H1 (cell line): ENCODE measurements at regions not wholly inside any gene's neighbourhood (a gene's known extent, or its start where the extent isn't known, plus 50 kb on each side); places are given as distances from the start of the nearest gene placed in this dataset.

Source experiments
- CTCF ChIA-PET: fragments of 300-600 bp; sonication (Branson Sonifier 250); formaldehyde crosslinking; loops from one replicate; lab custom pipeline; 2021; ENCODE audit not compliant: partially characterized antibody; lab: Charles Lee
- POLR2A ChIA-PET: fragments of 300-600 bp; sonication (Branson Sonifier 250); formaldehyde crosslinking; loops from one replicate; lab custom pipeline; 2021; ENCODE audit warnings: inconsistent platforms; ENCODE audit not compliant: partially characterized antibody; lab: Charles Lee
- DNase-seq, 2 experiments: peaks; one replicate each; pipeline versions ENCODE4 v3.0.0 to v3.0.0-alpha.2; 2010 to 2022; ENCODE audit warnings: low spot score in 2 of 2, low read depth in 1 of 2, mixed read lengths in 1 of 2
- FAIRE-seq: peaks from 2 replicates; lab custom pipeline; 2011; peaks lifted over from hg19 to GRCh38; lab: Jason Lieb, UNC
- H2AFZ ChIP-seq: 2 replicates; pipeline ENCODE4 v1.8.1; 2012; ENCODE audit warnings: low read length, inconsistent platforms
- H2AK5ac ChIP-seq: 2 replicates; pipeline ENCODE4 v1.6.1; 2013; ENCODE audit warnings: low read depth, low read length
- H2BK120ac ChIP-seq: replicated peaks from 2 replicates; pipeline ENCODE3; 2013; ENCODE audit warnings: low read depth, low read length, inconsistent platforms
- H2BK12ac ChIP-seq: 2 replicates; pipeline ENCODE4 v1.6.1; 2013; ENCODE audit warnings: low read depth, low read length
- H2BK15ac ChIP-seq: 2 replicates; pipeline ENCODE4 v1.6.1; 2013; ENCODE audit warnings: low read length
- H2BK20ac ChIP-seq: 2 replicates; pipeline ENCODE4 v1.6.1; 2013; ENCODE audit warnings: low read length
- H2BK5ac ChIP-seq: 2 replicates; pipeline ENCODE4 v1.6.1; 2013; ENCODE audit warnings: low read depth, low read length
- H3K14ac ChIP-seq: 2 replicates; pipeline ENCODE4 v1.6.1; 2013; ENCODE audit warnings: inconsistent platforms; ENCODE audit not compliant: insufficient read length
- H3K18ac ChIP-seq: 2 replicates; pipeline ENCODE4 v1.6.1; 2013; ENCODE audit warnings: low read length; ENCODE audit errors: extremely low read depth
- H3K23ac ChIP-seq: 2 replicates; pipeline ENCODE4 v1.6.1; 2013; ENCODE audit warnings: inconsistent platforms; ENCODE audit not compliant: insufficient read length
- H3K23me2 ChIP-seq: 2 replicates; pipeline ENCODE4 v1.6.1; 2013; ENCODE audit warnings: low read depth, low read length
- H3K27ac ChIP-seq: 2 replicates; pipeline ENCODE4 v1.6.1; 2011; ENCODE audit warnings: low read depth, low read length, inconsistent platforms
- H3K27me3 ChIP-seq, 4 experiments: replicated peaks in 1 of 4; 1 replicate in 1 of 4; 2 replicates in 3 of 4; pipeline versions ENCODE4 v1.6.1 to v1.8.1; 2011 to 2013; ENCODE audit warnings: low read length in 3 of 4, mild to moderate bottlenecking in 3 of 4, inconsistent platforms in 2 of 4, mixed read lengths in 2 of 4, moderate library complexity in 1 of 4; ENCODE audit not compliant: control insufficient read depth in 3 of 4, insufficient read depth in 3 of 4; ENCODE audit errors: extremely low read depth in 1 of 4
- H3K36me3 ChIP-seq, 4 experiments: 2 replicates each; pipeline versions ENCODE4 v1.6.1 to v1.8.1; 2011 to 2013; ENCODE audit warnings: mild to moderate bottlenecking in 4 of 4, low read length in 3 of 4, moderate library complexity in 2 of 4, control low read depth in 1 of 4, inconsistent platforms in 1 of 4; ENCODE audit not compliant: insufficient read depth in 4 of 4, control insufficient read depth in 2 of 4
- H3K4ac ChIP-seq: replicated peaks from 2 replicates; pipeline ENCODE3; 2013; ENCODE audit warnings: low read length, low read depth, mixed read lengths, inconsistent platforms; ENCODE audit not compliant: insufficient read length
- H3K4me1 ChIP-seq, 4 experiments: replicated peaks in 1 of 4; 1 replicate in 1 of 4; 2 replicates in 3 of 4; pipeline versions ENCODE4 v1.6.1 to v1.8.1; 2011 to 2013; ENCODE audit warnings: low read length in 3 of 4, inconsistent platforms in 2 of 4, mixed read lengths in 1 of 4; ENCODE audit not compliant: insufficient read depth in 4 of 4, control insufficient read depth in 3 of 4
- H3K4me2 ChIP-seq, 2 experiments: 2 replicates each; pipeline versions ENCODE4 v1.6.1 to v1.8.1; 2011 to 2013; ENCODE audit warnings: low read depth in 2 of 2, low read length in 2 of 2, control low read depth in 1 of 2, inconsistent platforms in 1 of 2, mild to moderate bottlenecking in 1 of 2; ENCODE audit not compliant: insufficient read depth in 1 of 2
- H3K4me3 ChIP-seq, 4 experiments: fragments of 200-600, 300-600 bp in 1 of 4; sonication (generic), shearing (Covaris generic), sonication (Bioruptor Twin) in 1 of 4; 2 replicates each; pipeline versions ENCODE4 v1.5.1 to v1.8.1; 2011 to 2016; ENCODE audit warnings: low read length in 4 of 4, low read depth in 3 of 4, control low read depth in 2 of 4, inconsistent platforms in 2 of 4, mild to moderate bottlenecking in 2 of 4, mixed read lengths in 1 of 4, moderate library complexity in 1 of 4; ENCODE audit not compliant: insufficient read depth in 2 of 4; ENCODE audit errors: extremely low read depth in 1 of 4
- H3K56ac ChIP-seq: replicated peaks from 2 replicates; pipeline ENCODE3; 2013; ENCODE audit warnings: low read depth, mild to moderate bottlenecking, mixed read lengths, low read length, inconsistent platforms; ENCODE audit not compliant: insufficient read length
- H3K79me1 ChIP-seq: 2 replicates; pipeline ENCODE4 v1.6.1; 2013; ENCODE audit warnings: low read depth, low read length, control low read depth
- H3K79me2 ChIP-seq, 2 experiments: 2 replicates each; pipeline versions ENCODE4 v1.6.1 to v1.8.1; 2012 to 2013; ENCODE audit warnings: low read length in 2 of 2, mild to moderate bottlenecking in 2 of 2, inconsistent platforms in 1 of 2; ENCODE audit not compliant: insufficient read depth in 2 of 2, control insufficient read depth in 1 of 2
- H3K9ac ChIP-seq, 4 experiments: replicated peaks in 1 of 4; 1 replicate in 1 of 4; 2 replicates in 3 of 4; pipeline versions ENCODE4 v1.6.1 to v1.8.1; 2011 to 2013; ENCODE audit warnings: low read depth in 3 of 4, low read length in 3 of 4, control low read depth in 2 of 4, mild to moderate bottlenecking in 2 of 4, moderate library complexity in 2 of 4, inconsistent platforms in 1 of 4; ENCODE audit errors: extremely low read depth in 1 of 4
- H3K9me3 ChIP-seq, 2 experiments: 2 replicates each; pipeline versions ENCODE4 v1.6.1 to v1.8.1; 2012 to 2013; ENCODE audit warnings: mild to moderate bottlenecking in 2 of 2, moderate library complexity in 2 of 2, control low read depth in 1 of 2, inconsistent platforms in 1 of 2, low read depth in 1 of 2, low read length in 1 of 2, mixed read lengths in 1 of 2; ENCODE audit not compliant: insufficient read depth in 2 of 2
- H4K20me1 ChIP-seq, 2 experiments: replicated peaks in 1 of 2; 2 replicates each; pipeline versions ENCODE3 to v1.8.1; 2011 to 2013; ENCODE audit warnings: inconsistent platforms in 2 of 2, low read length in 2 of 2, mild to moderate bottlenecking in 1 of 2; ENCODE audit not compliant: insufficient read depth in 2 of 2, control insufficient read depth in 1 of 2
- H4K5ac ChIP-seq: 2 replicates; pipeline ENCODE4 v1.6.1; 2013; ENCODE audit warnings: low read length, low read depth, mixed read lengths, inconsistent platforms; ENCODE audit not compliant: insufficient read length
- H4K8ac ChIP-seq: 2 replicates; pipeline ENCODE4 v1.8.0; 2013; ENCODE audit warnings: mild to moderate bottlenecking, moderate library complexity, low read length, inconsistent platforms; ENCODE audit not compliant: insufficient read depth; ENCODE audit errors: extremely low read depth
- H4K91ac ChIP-seq: replicated peaks from 2 replicates; pipeline ENCODE3; 2013; ENCODE audit warnings: low read length, mixed read lengths, inconsistent platforms; ENCODE audit not compliant: insufficient read length
- CHD1 ChIP-seq: IDR thresholded peaks from 2 replicates; pipeline ENCODE4 v1.6.1; 2012; ENCODE audit warnings: low read depth, low read length, improper control_type of control experiment
- CREB1 ChIP-seq: IDR thresholded peaks from 2 replicates; pipeline ENCODE4 v1.6.1; 2012; ENCODE audit warnings: inconsistent platforms
- JUND ChIP-seq: IDR thresholded peaks from 2 replicates; pipeline ENCODE4 v1.6.1; 2011; ENCODE audit warnings: mild to moderate bottlenecking, improper control_type of control experiment, low read length
- KDM4A ChIP-seq: IDR thresholded peaks from one replicate; pipeline ENCODE4 v1.7.1; 2012; ENCODE audit warnings: low read depth, mild to moderate bottlenecking, moderate library complexity, low read length, inconsistent platforms; ENCODE audit not compliant: severe bottlenecking
- SRF ChIP-seq: IDR thresholded peaks from 2 replicates; pipeline ENCODE4 v1.6.1; 2011; ENCODE audit warnings: mild to moderate bottlenecking, low read depth, low read length, moderate library complexity
- YY1 ChIP-seq: IDR thresholded peaks from 2 replicates; pipeline ENCODE4 v1.6.1; 2011; ENCODE audit warnings: low read depth, mild to moderate bottlenecking, low read length
- WGBS, 2 experiments: shearing (Covaris generic) in 1 of 2; methylation state at CpG; one replicate each; pipeline versions ENCODE4 v1.1.6 to v1.1.7; 2013 to 2015; ENCODE audit warnings: low lambda C conversion rate in 2 of 2, mixed read lengths in 2 of 2, inconsistent platforms in 1 of 2, low coverage in 1 of 2, missing lambda C conversion rate in 1 of 2; ENCODE audit not compliant: insufficient replicate concordance in 2 of 2, insufficient coverage in 1 of 2, insufficient read length in 1 of 2; ENCODE audit errors: extremely low coverage in 1 of 2, missing lambda C conversion rate in 1 of 2; 5-methylcytosine and 5-hydroxymethylcytosine counted together

- WGBS, 2 experiments: 92% methylated on average over 7 of the region's 7 CpGs; no CpG with 5 or more reads in 1 of the 2 experiments
- no peaks in the 10 kb centered on the region for H3K79me1 ChIP-seq
- no peak overlapping the region for H4K5ac ChIP-seq
- POLR2A ChIA-PET: no interaction called here
- H3K18ac ChIP-seq: no peak overlapping the region
- no peak overlapping the region for H3K4ac ChIP-seq
- no peak overlapping the region for H3K56ac ChIP-seq
- H3K23me2 ChIP-seq: no peaks in the 10 kb centered on the region
- no peaks in the 10 kb centered on the region for H3K79me2 ChIP-seq
- H2BK5ac ChIP-seq: no peak overlapping the region
- H3K14ac ChIP-seq: no peak overlapping the region
- H3K9me3 ChIP-seq: no peaks in the 10 kb centered on the region
- FAIRE-seq (no peak), DNase-seq (no peak)
- CTCF ChIA-PET: interaction anchor here (0.6 kb wide), 1 partner anchor 34 kb away, joined by 3 read pairs; no protein-coding TSS in a partner anchor
- H2BK12ac ChIP-seq: no peak overlapping the region
- H3K4me2 ChIP-seq: no peak overlapping the region
- H3K36me3 ChIP-seq: no peaks in the 10 kb centered on the region
- H2AFZ ChIP-seq: no peak overlapping the region
- no peak overlapping the region for H4K91ac ChIP-seq
- no peak overlapping the region for H4K8ac ChIP-seq
- no peak overlapping the region for H2BK120ac ChIP-seq
- no peak for TF ChIP-seq SRF
- no peak for TF ChIP-seq CHD1
- no peak for TF ChIP-seq YY1
- TF ChIP-seq KDM4A: no peak
- no peak for TF ChIP-seq CREB1
- no peak for TF ChIP-seq JUND
- no peaks in the 10 kb centered on the region for H4K20me1 ChIP-seq
- H2BK15ac ChIP-seq: no peak overlapping the region
- no peak overlapping the region for H2AK5ac ChIP-seq
- no peak overlapping the region for H3K4me3 ChIP-seq
- H3K27me3 ChIP-seq: no peaks in the 10 kb centered on the region
- H2BK20ac ChIP-seq: no peak overlapping the region
- no peak overlapping the region for H3K9ac ChIP-seq
- no peak overlapping the region for H3K23ac ChIP-seq
- no peak overlapping the region for H3K27ac ChIP-seq
- H3K4me1 ChIP-seq: no peaks in the 10 kb centered on the region
These were observed 98.5 kb upstream of the RASSF8 start for GRCh38 chr12:25859976-25860375.
